Pancreas (tissue), 10 donors: ENCODE measurements at regions not wholly inside any gene's neighbourhood (a gene's known extent, or its start where the extent isn't known, plus 50 kb on each side); places are given as distances from the start of the nearest gene placed in this dataset.

Experiments
- ATAC-seq, 4 donors: fragments of 200-7000 bp; cut with Tn5 transposase; one replicate each; pipeline versions ENCODE4 v1.8.0 to v1.9.1; 2020; ENCODE audit warnings: mild to moderate bottlenecking in 4 of 4, moderate library complexity in 4 of 4
- DNase-seq, 6 donors: peaks; one replicate each; pipeline ENCODE4 v3.0.0-alpha.2; 2020
- FAIRE-seq: peaks from 2 replicates; lab custom pipeline; 2012; peaks lifted over from hg19 to GRCh38; lab: Jason Lieb, UNC
- H3K27ac ChIP-seq, 4 donors: fragments of 200-600 bp; sonication (generic); 1 replicate in 3 of 4; 2 replicates in 1 of 4; pipeline versions ENCODE4 v1.5.0 to v1.8.0; 2020
- H3K27me3 ChIP-seq, 4 donors: fragments of 200-600 bp; one replicate each; pipeline ENCODE4 v1.8.0; 2021
- H3K36me3 ChIP-seq, 3 donors: fragments of 200-600 bp; sonication (generic) in 1 of 3; one replicate each; pipeline versions ENCODE4 v1.5.0 to v1.8.0; 2020 to 2021
- H3K4me1 ChIP-seq, 3 donors: fragments of 200-600 bp; one replicate each; pipeline ENCODE4 v1.8.0; 2021
- H3K4me3 ChIP-seq, 4 donors: fragments of 200-600 bp; sonication (generic) in 2 of 4; one replicate each; pipeline versions ENCODE4 v1.5.0 to v1.8.0; 2020 to 2021
- H3K9me3 ChIP-seq, 4 donors: fragments of 200-600 bp; one replicate each; pipeline ENCODE4 v1.8.0; 2021
- CTCF ChIP-seq, 4 donors: fragments of 200-600 bp; sonication (generic) in 3 of 4; IDR thresholded peaks; one replicate each; pipeline versions ENCODE4 v1.5.0 to v1.8.0; 2021; ENCODE audit warnings: antibody characterized with exemption in 4 of 4
- WGBS, 2 donors: extraction: QIAGEN DNeasy Blood & Tissue Kit; methylation state at CpG; one replicate each; pipeline ENCODE4 v1.1.7; 2013; 5-methylcytosine and 5-hydroxymethylcytosine counted together
- intact Hi-C, 3 donors: fragments of 100-400 bp; cut with DNase I; formaldehyde crosslinking; loops; one replicate each; pipeline versions ENCODE4 v1.11.1 to v1.14.2; 2022
- donor health status: healthy with polysubstance abuse.
- donor health status: DM: no; HTN: no; CAD: no; lungs with moderate emphysema.
- donor health status: DM: no; HTN: no; CAD: no.
- donor health status: control.
- donor health status: control.
- donor health status: Bipolar disorder and iron deficiency.
- donor health status: DM: yes; HTN: yes; CAD: no.
- donor health status: DM: no; HTN: no; CAD: no.
- donor health status: DM: no; HTN: no; CAD: no.
- donor health status: DM: yes; HTN: yes; CAD: no.

- no peaks in the 10 kb centered on the region for H3K4me1 ChIP-seq
- no peak for FAIRE-seq
- TF ChIP-seq CTCF (IDR thresholded peaks at IDR 0.05), result no peak
- H3K27me3 ChIP-seq, result no peaks in the 10 kb centered on the region
- intact Hi-C loops, result no loop called here
- no peak for DNase-seq
- H3K36me3 ChIP-seq, result no peaks in the 10 kb centered on the region
- no peaks in the 10 kb centered on the region for H3K9me3 ChIP-seq
- ATAC-seq, result no peak
- H3K27ac ChIP-seq, result no peak overlapping the region
- H3K4me3 ChIP-seq, result no peak overlapping the region
- WGBS, 2 donors, result 54 to 65% methylated on average over 7 of the region's 7 CpGs
Observed at GRCh38 chr1:193674292-193674944, 488.0 kb upstream of the B3GALT2 start.

GRCh38 chr1:193666485-193667083, 480.2 kb upstream of the B3GALT2 start:
- 79 to 80% methylated on average over 7 of the region's 7 CpGs for WGBS, 2 donors
- intact Hi-C loops, result no loop called here
- ATAC-seq (no peak), FAIRE-seq (no peak), DNase-seq (no peak)
- Histone ChIP-seq H3K27ac (no peak overlapping the region), H3K9me3 (no peaks in the 10 kb centered on the region), H3K36me3 (no peaks in the 10 kb centered on the region), H3K27me3 (no peaks in the 10 kb centered on the region), H3K4me1 (no peaks in the 10 kb centered on the region), H3K4me3 (no peak overlapping the region)
- TF ChIP-seq CTCF (IDR thresholded peaks at IDR 0.05), result no peak

GRCh38 chr1:193663965-193664364, 477.6 kb upstream of the B3GALT2 start:
- intact Hi-C loops, result no loop called here
- no peaks in the 10 kb centered on the region for H3K4me1 ChIP-seq
- no peaks in the 10 kb centered on the region for H3K36me3 ChIP-seq
- H3K27me3 ChIP-seq, result no peaks in the 10 kb centered on the region
- no peak for DNase-seq
- no peak for ATAC-seq
- no peak overlapping the region for H3K27ac ChIP-seq
- no peaks in the 10 kb centered on the region for H3K9me3 ChIP-seq
- no peak for FAIRE-seq
- H3K4me3 ChIP-seq, result no peak overlapping the region
- no peak for TF ChIP-seq CTCF (IDR thresholded peaks at IDR 0.05)

- FAIRE-seq, result no peak
- TF ChIP-seq CTCF (IDR thresholded peaks at IDR 0.05), result no peak
- intact Hi-C loops, result no loop called here
Observed at GRCh38 chr1:193662030-193662429, 475.6 kb upstream of the B3GALT2 start.

GRCh38 chr1:193661385-193661784, 475.0 kb upstream of the B3GALT2 start:
- no peaks in the 10 kb centered on the region for H3K9me3 ChIP-seq
- no peak overlapping the region for H3K4me3 ChIP-seq
- H3K36me3 ChIP-seq, result no peaks in the 10 kb centered on the region
- ATAC-seq, result no peak
- H3K4me1 ChIP-seq, result no peaks in the 10 kb centered on the region
- FAIRE-seq, result no peak
- H3K27me3 ChIP-seq, result no peaks in the 10 kb centered on the region
- 47 to 51% methylated on average over 1 of the region's 1 CpG for WGBS, 2 donors
- no peak for DNase-seq
- no peak for TF ChIP-seq CTCF (IDR thresholded peaks at IDR 0.05)
- intact Hi-C loops, result no loop called here
- no peak overlapping the region for H3K27ac ChIP-seq

More at GRCh38 chr1:193662030-193662429, 475.6 kb upstream of the B3GALT2 start:
- DNase-seq (no peak), ATAC-seq (no peak)
- Histone ChIP-seq H3K4me3 (no peak overlapping the region), H3K4me1 (no peaks in the 10 kb centered on the region), H3K9me3 (no peaks in the 10 kb centered on the region), H3K27me3 (no peaks in the 10 kb centered on the region), H3K36me3 (no peaks in the 10 kb centered on the region), H3K27ac (no peak overlapping the region)
- WGBS, 2 donors, result 77 to 82% methylated on average over 2 of the region's 2 CpGs
